ENCODE measurements at regions not wholly inside any gene's neighbourhood (a gene's known extent, or its start where the extent isn't known, plus 50 kb on each side); places are given as distances from the start of the nearest gene placed in this dataset.
A peak's percentile ranks its signal among the peaks of the same experiment; 100 is the strongest.

DNA sequence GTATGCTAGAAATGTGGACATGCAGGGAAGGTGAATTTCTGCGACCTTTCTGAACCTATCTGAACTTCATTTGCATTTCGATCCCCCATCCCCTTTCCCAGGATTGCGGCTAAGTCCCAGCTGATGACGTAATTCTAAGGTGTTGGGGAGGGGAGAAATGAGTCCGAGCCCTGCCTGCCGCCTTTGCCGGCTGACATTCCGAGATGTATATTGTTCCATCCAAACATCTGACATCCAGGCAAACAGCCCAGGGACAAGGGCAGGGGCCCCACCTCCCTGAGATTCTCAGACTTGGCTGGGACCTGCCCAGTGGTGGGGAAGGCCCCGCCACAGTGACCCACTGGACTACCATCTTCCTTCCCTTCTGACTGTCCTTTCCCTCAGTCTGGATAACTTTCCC, 494.6 kb downstream of the ENC1 start:
- no peak for DNase-seq
- no peak overlapping the region for H3K4me3 ChIP-seq
- WGBS, 2 donors, result 48 to 78% methylated on average over 9 of the region's 9 CpGs
- H3K27ac ChIP-seq, result no peak overlapping the region
- H3K36me3 ChIP-seq (ENCODE audit: low read depth, missing control alignments), result no peaks in the 10 kb centered on the region
- H3K27me3 ChIP-seq, result no peaks in the 10 kb centered on the region
- no peaks in the 10 kb centered on the region for H3K9me3 ChIP-seq
- no peak for TF ChIP-seq POLR2A (IDR thresholded peaks at IDR 0.05)
- TF ChIP-seq, protein P1, sequence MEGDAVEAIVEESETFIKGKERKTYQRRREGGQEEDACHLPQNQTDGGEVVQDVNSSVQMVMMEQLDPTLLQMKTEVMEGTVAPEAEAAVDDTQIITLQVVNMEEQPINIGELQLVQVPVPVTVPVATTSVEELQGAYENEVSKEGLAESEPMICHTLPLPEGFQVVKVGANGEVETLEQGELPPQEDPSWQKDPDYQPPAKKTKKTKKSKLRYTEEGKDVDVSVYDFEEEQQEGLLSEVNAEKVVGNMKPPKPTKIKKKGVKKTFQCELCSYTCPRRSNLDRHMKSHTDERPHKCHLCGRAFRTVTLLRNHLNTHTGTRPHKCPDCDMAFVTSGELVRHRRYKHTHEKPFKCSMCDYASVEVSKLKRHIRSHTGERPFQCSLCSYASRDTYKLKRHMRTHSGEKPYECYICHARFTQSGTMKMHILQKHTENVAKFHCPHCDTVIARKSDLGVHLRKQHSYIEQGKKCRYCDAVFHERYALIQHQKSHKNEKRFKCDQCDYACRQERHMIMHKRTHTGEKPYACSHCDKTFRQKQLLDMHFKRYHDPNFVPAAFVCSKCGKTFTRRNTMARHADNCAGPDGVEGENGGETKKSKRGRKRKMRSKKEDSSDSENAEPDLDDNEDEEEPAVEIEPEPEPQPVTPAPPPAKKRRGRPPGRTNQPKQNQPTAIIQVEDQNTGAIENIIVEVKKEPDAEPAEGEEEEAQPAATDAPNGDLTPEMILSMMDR (IDR thresholded peaks at IDR 0.05), result no peak
- intact Hi-C loops (cut with DNase I; ENCODE audit: low total_unique reads), result no loop called here
- peaks cover 7% of the 10 kb centered on the region for H3K4me1 ChIP-seq

DNA sequence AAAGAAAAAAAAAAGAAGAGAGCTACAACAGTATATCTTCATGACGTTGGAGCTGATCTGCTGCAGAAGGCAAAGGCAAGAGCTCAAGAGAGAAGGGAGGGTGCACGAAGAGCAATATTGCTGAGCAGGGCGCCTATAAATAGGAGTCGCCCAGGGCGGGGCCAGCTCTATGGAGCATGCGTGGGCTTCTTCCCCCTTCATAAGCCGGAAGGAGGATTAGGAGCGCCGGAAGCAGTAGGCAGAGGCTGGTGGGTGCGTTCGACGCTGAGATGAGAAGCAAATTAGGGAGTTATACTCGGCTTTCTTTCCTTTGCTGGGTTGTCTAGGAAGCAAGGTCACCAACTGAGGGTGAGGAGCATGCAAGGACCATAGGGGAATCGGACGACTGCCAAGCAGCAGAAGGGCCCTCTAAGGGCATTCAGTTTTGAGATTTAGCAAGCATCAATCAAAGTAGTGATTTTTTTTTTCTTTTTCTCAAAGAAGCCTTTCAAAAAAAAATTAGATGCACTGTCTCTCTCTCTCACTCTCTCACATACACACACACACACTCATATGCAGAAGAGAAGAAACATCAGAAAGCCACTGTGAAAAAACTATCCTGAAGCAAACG, 496.7 kb downstream of the ENC1 start:
- no peak for TF ChIP-seq POLR2A (IDR thresholded peaks at IDR 0.05)
- TF ChIP-seq, protein P1 (IDR thresholded peaks at IDR 0.05), result no peak
- Histone ChIP-seq H3K4me1 (peaks cover 7% of the 10 kb centered on the region), H3K4me3 (peak overlapping the region; percentile 7 to 43), H3K9me3 (no peaks in the 10 kb centered on the region), H3K27me3 (no peaks in the 10 kb centered on the region), H3K27ac (no peak overlapping the region), H3K36me3 (ENCODE audit: low read depth, missing control alignments) (no peaks in the 10 kb centered on the region)
- WGBS, 2 donors, result 46 to 54% methylated on average over 16 of the region's 16 CpGs
- intact Hi-C loops (cut with DNase I; ENCODE audit: low total_unique reads), result no loop called here
- DNase-seq, result peak; percentile 73

DNA sequence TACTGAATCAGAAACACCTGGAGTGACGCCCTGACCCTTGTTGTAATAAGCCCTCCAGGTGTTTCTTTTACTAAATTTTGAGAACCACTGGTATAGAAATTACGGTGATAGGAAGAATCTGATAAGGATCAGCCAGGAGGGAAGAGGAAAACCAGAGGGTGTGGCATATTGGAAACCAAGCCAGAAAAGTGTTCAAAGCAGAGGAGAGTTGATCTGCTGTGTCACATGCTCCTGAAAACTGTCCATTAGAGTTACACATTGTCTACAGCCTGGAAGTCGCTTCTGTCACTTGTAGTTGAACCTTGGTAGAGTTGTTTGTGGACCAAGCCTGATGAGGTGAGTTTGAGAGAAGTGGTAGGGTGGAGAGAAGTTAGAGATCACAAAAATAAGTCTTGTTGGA, 497.4 kb downstream of the ENC1 start:
- Histone ChIP-seq H3K36me3 (ENCODE audit: low read depth, missing control alignments) (no peaks in the 10 kb centered on the region), H3K4me3 (no peak overlapping the region), H3K27ac (no peak overlapping the region), H3K4me1 (peaks cover 7% of the 10 kb centered on the region), H3K27me3 (no peaks in the 10 kb centered on the region), H3K9me3 (no peaks in the 10 kb centered on the region)
- no peak for DNase-seq
- TF ChIP-seq POLR2A (IDR thresholded peaks at IDR 0.05), result no peak
- TF ChIP-seq, protein P1 (IDR thresholded peaks at IDR 0.05), result no peak
- intact Hi-C loops (cut with DNase I; ENCODE audit: low total_unique reads), result no loop called here
- 64 to 84% methylated on average over 3 of the region's 3 CpGs for WGBS, 2 donors

DNA sequence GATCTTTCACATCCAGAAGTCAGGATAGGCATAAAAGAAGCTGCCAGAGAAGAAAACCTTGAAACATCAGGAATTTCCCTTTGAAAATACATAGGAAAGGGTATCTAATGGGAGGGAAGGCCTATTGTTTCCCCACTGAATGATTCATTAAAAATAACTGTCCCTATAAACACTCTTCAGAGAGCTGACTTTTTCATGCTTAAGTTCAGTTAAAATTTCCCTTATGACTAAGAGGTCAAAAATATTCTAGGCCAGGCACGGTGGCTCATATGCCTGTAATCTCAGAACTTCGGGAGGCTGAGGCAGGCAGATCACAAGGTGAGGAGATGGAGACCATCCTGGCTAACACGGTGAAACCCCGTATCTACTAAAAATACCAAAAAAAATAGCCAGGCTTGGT, 499.5 kb downstream of the ENC1 start:
- no peaks in the 10 kb centered on the region for H3K36me3 ChIP-seq (ENCODE audit: low read depth, missing control alignments)
- H3K9me3 ChIP-seq, result no peaks in the 10 kb centered on the region
- intact Hi-C loops (cut with DNase I; ENCODE audit: low total_unique reads), result no loop called here
- no peak overlapping the region for H3K4me3 ChIP-seq
- TF ChIP-seq, protein P1 (IDR thresholded peaks at IDR 0.05), result no peak
- no peak for TF ChIP-seq POLR2A (IDR thresholded peaks at IDR 0.05)
- H3K4me1 ChIP-seq, result no peaks in the 10 kb centered on the region
- 85 to 88% methylated on average over 4 of the region's 4 CpGs for WGBS, 2 donors
- no peak for DNase-seq
- no peaks in the 10 kb centered on the region for H3K27me3 ChIP-seq
- no peak overlapping the region for H3K27ac ChIP-seq

DNA sequence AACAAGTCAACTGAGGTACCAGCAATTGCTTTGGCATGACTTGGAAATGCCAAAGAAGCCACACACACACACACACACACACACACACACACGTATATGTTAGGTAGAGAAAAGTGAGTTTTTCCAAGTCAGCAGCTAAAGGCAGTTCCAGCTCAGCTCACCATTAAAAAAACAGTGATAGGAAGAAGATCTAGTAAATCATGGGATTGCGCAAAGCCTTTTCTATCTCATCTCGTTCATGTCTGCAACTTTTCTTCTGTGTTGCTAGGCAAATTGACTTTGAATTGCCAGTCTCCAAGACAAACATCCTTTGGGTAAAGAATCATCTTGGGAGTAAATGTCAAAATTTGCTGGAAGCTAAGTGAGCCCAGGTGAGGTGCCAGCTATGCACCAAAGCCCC, 500.1 kb downstream of the ENC1 start:
- DNase-seq, result no peak
- WGBS, 2 donors, result 82 to 83% methylated on average over 3 of the region's 3 CpGs
- H3K36me3 ChIP-seq (ENCODE audit: low read depth, missing control alignments), result no peaks in the 10 kb centered on the region
- H3K27me3 ChIP-seq, result no peaks in the 10 kb centered on the region
- TF ChIP-seq POLR2A (IDR thresholded peaks at IDR 0.05), result no peak
- TF ChIP-seq, protein P1 (IDR thresholded peaks at IDR 0.05), result no peak
- H3K27ac ChIP-seq, result no peak overlapping the region
- H3K4me3 ChIP-seq, result no peak overlapping the region
- no peaks in the 10 kb centered on the region for H3K4me1 ChIP-seq
- no peaks in the 10 kb centered on the region for H3K9me3 ChIP-seq
- intact Hi-C loops (cut with DNase I; ENCODE audit: low total_unique reads), result no loop called here

Data from testis (tissue), 2 donors.